H1 (cell line): ENCODE measurements at regions not wholly inside any gene's neighbourhood (a gene's known extent, or its start where the extent isn't known, plus 50 kb on each side); places are given as distances from the start of the nearest gene placed in this dataset.

Experiments used
- CTCF ChIA-PET: fragments of 300-600 bp; sonication (Branson Sonifier 250); formaldehyde crosslinking; loops from one replicate; lab custom pipeline; 2021; ENCODE audit not compliant: partially characterized antibody; lab: Charles Lee
- POLR2A ChIA-PET: fragments of 300-600 bp; sonication (Branson Sonifier 250); formaldehyde crosslinking; loops from one replicate; lab custom pipeline; 2021; ENCODE audit warnings: inconsistent platforms; ENCODE audit not compliant: partially characterized antibody; lab: Charles Lee
- DNase-seq, 2 experiments: peaks; one replicate each; pipeline versions ENCODE4 v3.0.0 to v3.0.0-alpha.2; 2010 to 2022; ENCODE audit warnings: low spot score in 2 of 2, low read depth in 1 of 2, mixed read lengths in 1 of 2
- FAIRE-seq: peaks from 2 replicates; lab custom pipeline; 2011; peaks lifted over from hg19 to GRCh38; lab: Jason Lieb, UNC
- H2AFZ ChIP-seq: 2 replicates; pipeline ENCODE4 v1.8.1; 2012; ENCODE audit warnings: low read length, inconsistent platforms
- H2AK5ac ChIP-seq: 2 replicates; pipeline ENCODE4 v1.6.1; 2013; ENCODE audit warnings: low read depth, low read length
- H2BK120ac ChIP-seq: replicated peaks from 2 replicates; pipeline ENCODE3; 2013; ENCODE audit warnings: low read depth, low read length, inconsistent platforms
- H2BK12ac ChIP-seq: 2 replicates; pipeline ENCODE4 v1.6.1; 2013; ENCODE audit warnings: low read depth, low read length
- H2BK15ac ChIP-seq: 2 replicates; pipeline ENCODE4 v1.6.1; 2013; ENCODE audit warnings: low read length
- H2BK20ac ChIP-seq: 2 replicates; pipeline ENCODE4 v1.6.1; 2013; ENCODE audit warnings: low read length
- H2BK5ac ChIP-seq: 2 replicates; pipeline ENCODE4 v1.6.1; 2013; ENCODE audit warnings: low read depth, low read length
- H3K14ac ChIP-seq: 2 replicates; pipeline ENCODE4 v1.6.1; 2013; ENCODE audit warnings: inconsistent platforms; ENCODE audit not compliant: insufficient read length
- H3K18ac ChIP-seq: 2 replicates; pipeline ENCODE4 v1.6.1; 2013; ENCODE audit warnings: low read length; ENCODE audit errors: extremely low read depth
- H3K23ac ChIP-seq: 2 replicates; pipeline ENCODE4 v1.6.1; 2013; ENCODE audit warnings: inconsistent platforms; ENCODE audit not compliant: insufficient read length
- H3K23me2 ChIP-seq: 2 replicates; pipeline ENCODE4 v1.6.1; 2013; ENCODE audit warnings: low read depth, low read length
- H3K27ac ChIP-seq: 2 replicates; pipeline ENCODE4 v1.6.1; 2011; ENCODE audit warnings: low read depth, low read length, inconsistent platforms
- H3K27me3 ChIP-seq, 4 experiments: replicated peaks in 1 of 4; 1 replicate in 1 of 4; 2 replicates in 3 of 4; pipeline versions ENCODE4 v1.6.1 to v1.8.1; 2011 to 2013; ENCODE audit warnings: low read length in 3 of 4, mild to moderate bottlenecking in 3 of 4, inconsistent platforms in 2 of 4, mixed read lengths in 2 of 4, moderate library complexity in 1 of 4; ENCODE audit not compliant: control insufficient read depth in 3 of 4, insufficient read depth in 3 of 4; ENCODE audit errors: extremely low read depth in 1 of 4
- H3K36me3 ChIP-seq, 4 experiments: 2 replicates each; pipeline versions ENCODE4 v1.6.1 to v1.8.1; 2011 to 2013; ENCODE audit warnings: mild to moderate bottlenecking in 4 of 4, low read length in 3 of 4, moderate library complexity in 2 of 4, control low read depth in 1 of 4, inconsistent platforms in 1 of 4; ENCODE audit not compliant: insufficient read depth in 4 of 4, control insufficient read depth in 2 of 4
- H3K4ac ChIP-seq: replicated peaks from 2 replicates; pipeline ENCODE3; 2013; ENCODE audit warnings: low read length, low read depth, mixed read lengths, inconsistent platforms; ENCODE audit not compliant: insufficient read length
- H3K4me1 ChIP-seq, 4 experiments: replicated peaks in 1 of 4; 1 replicate in 1 of 4; 2 replicates in 3 of 4; pipeline versions ENCODE4 v1.6.1 to v1.8.1; 2011 to 2013; ENCODE audit warnings: low read length in 3 of 4, inconsistent platforms in 2 of 4, mixed read lengths in 1 of 4; ENCODE audit not compliant: insufficient read depth in 4 of 4, control insufficient read depth in 3 of 4
- H3K4me2 ChIP-seq, 2 experiments: 2 replicates each; pipeline versions ENCODE4 v1.6.1 to v1.8.1; 2011 to 2013; ENCODE audit warnings: low read depth in 2 of 2, low read length in 2 of 2, control low read depth in 1 of 2, inconsistent platforms in 1 of 2, mild to moderate bottlenecking in 1 of 2; ENCODE audit not compliant: insufficient read depth in 1 of 2
- H3K4me3 ChIP-seq, 4 experiments: fragments of 200-600, 300-600 bp in 1 of 4; sonication (generic), shearing (Covaris generic), sonication (Bioruptor Twin) in 1 of 4; 2 replicates each; pipeline versions ENCODE4 v1.5.1 to v1.8.1; 2011 to 2016; ENCODE audit warnings: low read length in 4 of 4, low read depth in 3 of 4, control low read depth in 2 of 4, inconsistent platforms in 2 of 4, mild to moderate bottlenecking in 2 of 4, mixed read lengths in 1 of 4, moderate library complexity in 1 of 4; ENCODE audit not compliant: insufficient read depth in 2 of 4; ENCODE audit errors: extremely low read depth in 1 of 4
- H3K56ac ChIP-seq: replicated peaks from 2 replicates; pipeline ENCODE3; 2013; ENCODE audit warnings: low read depth, mild to moderate bottlenecking, mixed read lengths, low read length, inconsistent platforms; ENCODE audit not compliant: insufficient read length
- H3K79me1 ChIP-seq: 2 replicates; pipeline ENCODE4 v1.6.1; 2013; ENCODE audit warnings: low read depth, low read length, control low read depth
- H3K79me2 ChIP-seq, 2 experiments: 2 replicates each; pipeline versions ENCODE4 v1.6.1 to v1.8.1; 2012 to 2013; ENCODE audit warnings: low read length in 2 of 2, mild to moderate bottlenecking in 2 of 2, inconsistent platforms in 1 of 2; ENCODE audit not compliant: insufficient read depth in 2 of 2, control insufficient read depth in 1 of 2
- H3K9ac ChIP-seq, 4 experiments: replicated peaks in 1 of 4; 1 replicate in 1 of 4; 2 replicates in 3 of 4; pipeline versions ENCODE4 v1.6.1 to v1.8.1; 2011 to 2013; ENCODE audit warnings: low read depth in 3 of 4, low read length in 3 of 4, control low read depth in 2 of 4, mild to moderate bottlenecking in 2 of 4, moderate library complexity in 2 of 4, inconsistent platforms in 1 of 4; ENCODE audit errors: extremely low read depth in 1 of 4
- H3K9me3 ChIP-seq, 2 experiments: 2 replicates each; pipeline versions ENCODE4 v1.6.1 to v1.8.1; 2012 to 2013; ENCODE audit warnings: mild to moderate bottlenecking in 2 of 2, moderate library complexity in 2 of 2, control low read depth in 1 of 2, inconsistent platforms in 1 of 2, low read depth in 1 of 2, low read length in 1 of 2, mixed read lengths in 1 of 2; ENCODE audit not compliant: insufficient read depth in 2 of 2
- H4K20me1 ChIP-seq, 2 experiments: replicated peaks in 1 of 2; 2 replicates each; pipeline versions ENCODE3 to v1.8.1; 2011 to 2013; ENCODE audit warnings: inconsistent platforms in 2 of 2, low read length in 2 of 2, mild to moderate bottlenecking in 1 of 2; ENCODE audit not compliant: insufficient read depth in 2 of 2, control insufficient read depth in 1 of 2
- H4K5ac ChIP-seq: 2 replicates; pipeline ENCODE4 v1.6.1; 2013; ENCODE audit warnings: low read length, low read depth, mixed read lengths, inconsistent platforms; ENCODE audit not compliant: insufficient read length
- H4K8ac ChIP-seq: 2 replicates; pipeline ENCODE4 v1.8.0; 2013; ENCODE audit warnings: mild to moderate bottlenecking, moderate library complexity, low read length, inconsistent platforms; ENCODE audit not compliant: insufficient read depth; ENCODE audit errors: extremely low read depth
- H4K91ac ChIP-seq: replicated peaks from 2 replicates; pipeline ENCODE3; 2013; ENCODE audit warnings: low read length, mixed read lengths, inconsistent platforms; ENCODE audit not compliant: insufficient read length
- ASH2L ChIP-seq: fragments of 200-600, 300-600 bp; sonication (generic); IDR thresholded peaks from one replicate; pipeline ENCODE4 v1.7.1; 2017; ENCODE audit warnings: low read length
- CEBPB ChIP-seq: IDR thresholded peaks from 2 replicates; pipeline ENCODE4 v1.6.1; 2012; ENCODE audit warnings: low read depth, low read length
- CHD2 ChIP-seq: IDR thresholded peaks from 2 replicates; pipeline ENCODE4 v1.6.1; 2012; ENCODE audit warnings: low read length, improper control_type of control experiment
- JUND ChIP-seq: IDR thresholded peaks from 2 replicates; pipeline ENCODE4 v1.6.1; 2011; ENCODE audit warnings: mild to moderate bottlenecking, improper control_type of control experiment, low read length
- MAFK ChIP-seq: IDR thresholded peaks from 2 replicates; pipeline ENCODE4 v1.6.1; 2012; ENCODE audit warnings: low read depth, mild to moderate bottlenecking, improper control_type of control experiment, low read length
- RAD21 ChIP-seq, 2 experiments: IDR thresholded peaks in 1 of 2; conservative IDR thresholded peaks in 1 of 2; 2 replicates each; pipeline ENCODE4 v1.6.1; 2011; ENCODE audit warnings: low read depth in 2 of 2, low read length in 2 of 2, improper control_type of control experiment in 1 of 2, inconsistent platforms in 1 of 2, mild to moderate bottlenecking in 1 of 2, moderate library complexity in 1 of 2
- RBBP5 ChIP-seq: IDR thresholded peaks from 2 replicates; pipeline ENCODE4 v1.7.1; 2012; ENCODE audit warnings: low read depth, mild to moderate bottlenecking, inconsistent platforms, low read length, moderate library complexity, borderline replicate concordance
- RXRA ChIP-seq: IDR thresholded peaks from 2 replicates; pipeline ENCODE4 v1.6.1; 2011; ENCODE audit warnings: low read depth, mild to moderate bottlenecking, low read length, moderate library complexity; ENCODE audit not compliant: insufficient read depth
- TAF1 ChIP-seq: IDR thresholded peaks from 2 replicates; pipeline ENCODE4 v1.6.1; 2011; ENCODE audit warnings: mild to moderate bottlenecking, low read depth, low read length
- whole genome bisulfite sequencing, 2 experiments: shearing (Covaris generic) in 1 of 2; methylation state at CpG; one replicate each; pipeline versions ENCODE4 v1.1.6 to v1.1.7; 2013 to 2015; ENCODE audit warnings: low lambda C conversion rate in 2 of 2, mixed read lengths in 2 of 2, inconsistent platforms in 1 of 2, low coverage in 1 of 2, missing lambda C conversion rate in 1 of 2; ENCODE audit not compliant: insufficient replicate concordance in 2 of 2, insufficient coverage in 1 of 2, insufficient read length in 1 of 2; ENCODE audit errors: extremely low coverage in 1 of 2, missing lambda C conversion rate in 1 of 2; 5-methylcytosine and 5-hydroxymethylcytosine counted together
- TF ChIP-seq, protein P1 (sequence below), 3 experiments: IDR thresholded peaks; 1 replicate in 2 of 3; 2 replicates in 1 of 3; pipeline versions ENCODE4 v1.5.1 to v1.6.1; 2011; ENCODE audit warnings: low read length in 3 of 3, mild to moderate bottlenecking in 3 of 3, inconsistent platforms in 2 of 3, low read depth in 1 of 3, moderate library complexity in 1 of 3; ENCODE audit not compliant: insufficient read depth in 1 of 3; ENCODE audit errors: control extremely low read depth in 1 of 3

DNA sequence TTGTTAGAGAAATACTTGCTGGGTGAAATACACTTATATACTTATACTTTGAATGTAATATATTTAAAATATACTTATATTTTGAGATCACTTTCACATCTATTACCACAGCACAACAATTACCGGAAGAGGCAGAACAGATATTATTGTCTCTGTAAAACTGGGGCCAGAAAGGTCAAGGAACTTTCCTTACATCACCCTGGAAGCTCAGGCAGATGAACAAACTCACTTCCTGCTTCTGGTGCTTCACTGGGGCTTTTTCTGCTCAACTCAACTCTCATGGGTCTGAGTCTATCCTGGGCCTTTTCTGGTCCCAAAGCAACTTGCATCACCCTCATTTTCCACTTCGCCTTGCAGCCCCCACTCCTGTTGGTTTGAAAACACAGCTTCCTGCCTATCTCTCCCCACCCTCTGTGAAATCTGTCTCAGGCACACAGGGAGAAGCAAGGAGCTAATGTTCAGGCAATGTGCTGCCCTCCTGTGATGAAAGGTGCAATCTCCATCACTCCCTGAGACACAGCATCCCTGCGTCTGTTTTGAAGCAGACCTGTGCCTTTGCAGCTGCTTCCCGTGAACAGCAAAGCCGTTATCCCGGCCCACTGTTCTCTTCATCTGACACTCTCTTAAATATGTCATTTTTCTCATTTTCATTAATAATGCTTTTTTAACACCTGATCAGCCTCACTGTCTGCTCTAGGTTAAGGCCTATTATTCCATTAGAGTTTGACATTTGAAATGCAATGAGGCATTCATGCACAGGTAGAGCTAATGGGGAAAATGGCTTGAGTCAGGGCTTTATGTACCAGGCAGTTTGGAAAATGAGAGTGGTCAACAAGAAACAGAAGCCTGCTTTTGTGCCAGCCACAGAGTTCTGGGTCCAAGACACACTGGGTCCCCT is 251.9 kb upstream of the CHAC2 start:
- Histone ChIP-seq H4K5ac (no peak overlapping the region), H3K4me2 (no peak overlapping the region), H3K4me3 (no peak overlapping the region), H3K14ac (no peak overlapping the region), H3K79me1 (no peaks in the 10 kb centered on the region), H2AFZ (peak overlapping the region; percentile 74; the same call in 1 of the 2 replicates), H2BK12ac (no peak overlapping the region), H3K9me3 (no peaks in the 10 kb centered on the region), H3K27me3 (no peaks in the 10 kb centered on the region), H4K20me1 (no peaks in the 10 kb centered on the region), H3K27ac (no peak overlapping the region), H3K36me3 (no peaks in the 10 kb centered on the region), H2BK5ac (no peak overlapping the region), H2BK20ac (no peak overlapping the region), H4K8ac (no peak overlapping the region), H2BK15ac (no peak overlapping the region), H3K79me2 (no peaks in the 10 kb centered on the region), H4K91ac (no peak overlapping the region), H3K23me2 (no peaks in the 10 kb centered on the region), H3K56ac (no peak overlapping the region), H3K18ac (no peak overlapping the region), H3K4me1 (peaks cover 0 to 3% (median 1%) of the 10 kb centered on the region in 4 experiments; a peak in 2 of 7 replicates), H2AK5ac (no peak overlapping the region), H3K4ac (no peak overlapping the region), H3K9ac (no peak overlapping the region), H2BK120ac (no peak overlapping the region), H3K23ac (no peak overlapping the region)
- WGBS, 2 experiments: 80% methylated on average over 6 of the region's 6 CpGs; no CpG with 5 or more reads in 1 of the 2 experiments
- CTCF ChIA-PET: interaction anchor here (0.7 to 2.4 kb wide), 10 partner anchors 25 to 560 kb away, joined by 3 to 15 read pairs (median 3); no protein-coding TSS in a partner anchor
- no peak for FAIRE-seq
- POLR2A ChIA-PET: no interaction called here
- DNase-seq: no peak
- TF ChIP-seq RXRA: no peak
- no peak for TF ChIP-seq RBBP5
- no peak for TF ChIP-seq CEBPB
- TF ChIP-seq TAF1: no peak
- TF ChIP-seq CHD2: no peak
- TF ChIP-seq ASH2L: no peak
- TF ChIP-seq RAD21 (IDR thresholded peaks at IDR 0.05 in 1 of 2, conservative IDR thresholded peaks at IDR 0.05 in 1 of 2; ENCODE audit: low read depth in 2 of 2, low read length in 2 of 2): peak; percentile 59 to 67
- TF ChIP-seq MAFK: no peak
- TF ChIP-seq JUND: no peak
- TF ChIP-seq, protein P1, sequence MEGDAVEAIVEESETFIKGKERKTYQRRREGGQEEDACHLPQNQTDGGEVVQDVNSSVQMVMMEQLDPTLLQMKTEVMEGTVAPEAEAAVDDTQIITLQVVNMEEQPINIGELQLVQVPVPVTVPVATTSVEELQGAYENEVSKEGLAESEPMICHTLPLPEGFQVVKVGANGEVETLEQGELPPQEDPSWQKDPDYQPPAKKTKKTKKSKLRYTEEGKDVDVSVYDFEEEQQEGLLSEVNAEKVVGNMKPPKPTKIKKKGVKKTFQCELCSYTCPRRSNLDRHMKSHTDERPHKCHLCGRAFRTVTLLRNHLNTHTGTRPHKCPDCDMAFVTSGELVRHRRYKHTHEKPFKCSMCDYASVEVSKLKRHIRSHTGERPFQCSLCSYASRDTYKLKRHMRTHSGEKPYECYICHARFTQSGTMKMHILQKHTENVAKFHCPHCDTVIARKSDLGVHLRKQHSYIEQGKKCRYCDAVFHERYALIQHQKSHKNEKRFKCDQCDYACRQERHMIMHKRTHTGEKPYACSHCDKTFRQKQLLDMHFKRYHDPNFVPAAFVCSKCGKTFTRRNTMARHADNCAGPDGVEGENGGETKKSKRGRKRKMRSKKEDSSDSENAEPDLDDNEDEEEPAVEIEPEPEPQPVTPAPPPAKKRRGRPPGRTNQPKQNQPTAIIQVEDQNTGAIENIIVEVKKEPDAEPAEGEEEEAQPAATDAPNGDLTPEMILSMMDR (IDR thresholded peaks at IDR 0.05; ENCODE audit: control extremely low read depth in 1 of 3, insufficient read depth in 1 of 3, low read depth in 1 of 3, low read length in 3 of 3): peak; percentile 25 to 47 (median 46); a peak in 3 of 4 replicates
